ENCODE measurements at regions not wholly inside any gene's neighbourhood (a gene's known extent, or its start where the extent isn't known, plus 50 kb on each side); places are given as distances from the start of the nearest gene placed in this dataset.

GRCh38 chr4:32106767-32107166, 1386.6 kb downstream of the PCDH7 start:
- Histone ChIP-seq H3K27me3 (ENCODE audit: low read depth, low read length) (no peaks in the 10 kb centered on the region), H3K9me3 (ENCODE audit: control insufficient read depth in 1 of 2, low read length in 2 of 2) (no peaks in the 10 kb centered on the region), H3K36me3 (ENCODE audit: control insufficient read depth in 1 of 2, insufficient read depth in 2 of 2, low read length in 2 of 2) (no peaks in the 10 kb centered on the region), H3K27ac (ENCODE audit: low read length) (no peak overlapping the region), H3K4me1 (ENCODE audit: control insufficient read depth in 1 of 2, insufficient read depth in 2 of 2, low read length in 2 of 2) (no peaks in the 10 kb centered on the region), H3K4me3 (ENCODE audit: low read depth in 1 of 2, low read length in 2 of 2) (no peak overlapping the region)

GRCh38 chr4:32112891-32113290, 1392.7 kb downstream of the PCDH7 start:
- Histone ChIP-seq H3K9me3 (ENCODE audit: control insufficient read depth in 1 of 2, low read length in 2 of 2) (no peaks in the 10 kb centered on the region), H3K36me3 (ENCODE audit: control insufficient read depth in 1 of 2, insufficient read depth in 2 of 2, low read length in 2 of 2) (no peaks in the 10 kb centered on the region), H3K27me3 (ENCODE audit: low read depth, low read length) (no peaks in the 10 kb centered on the region), H3K27ac (ENCODE audit: low read length) (no peak overlapping the region), H3K4me3 (ENCODE audit: low read depth in 1 of 2, low read length in 2 of 2) (no peak overlapping the region), H3K4me1 (ENCODE audit: control insufficient read depth in 1 of 2, insufficient read depth in 2 of 2, low read length in 2 of 2) (no peaks in the 10 kb centered on the region)

- Histone ChIP-seq H3K4me1 (ENCODE audit: control insufficient read depth in 1 of 2, insufficient read depth in 2 of 2, low read length in 2 of 2) (no peaks in the 10 kb centered on the region), H3K9me3 (ENCODE audit: control insufficient read depth in 1 of 2, low read length in 2 of 2) (no peaks in the 10 kb centered on the region), H3K27ac (ENCODE audit: low read length) (no peak overlapping the region), H3K27me3 (ENCODE audit: low read depth, low read length) (no peaks in the 10 kb centered on the region), H3K36me3 (ENCODE audit: control insufficient read depth in 1 of 2, insufficient read depth in 2 of 2, low read length in 2 of 2) (no peaks in the 10 kb centered on the region), H3K4me3 (ENCODE audit: low read depth in 1 of 2, low read length in 2 of 2) (no peak overlapping the region)
Observed at GRCh38 chr4:32117693-32118092, 1397.5 kb downstream of the PCDH7 start.

- H3K4me1 ChIP-seq (ENCODE audit: control insufficient read depth in 1 of 2, insufficient read depth in 2 of 2, low read length in 2 of 2) = no peaks in the 10 kb centered on the region
- no peaks in the 10 kb centered on the region for H3K36me3 ChIP-seq (ENCODE audit: control insufficient read depth in 1 of 2, insufficient read depth in 2 of 2, low read length in 2 of 2)
- H3K27me3 ChIP-seq (ENCODE audit: low read depth, low read length) = no peaks in the 10 kb centered on the region
- no peak overlapping the region for H3K4me3 ChIP-seq (ENCODE audit: low read depth in 1 of 2, low read length in 2 of 2)
- H3K9me3 ChIP-seq (ENCODE audit: control insufficient read depth in 1 of 2, low read length in 2 of 2) = no peaks in the 10 kb centered on the region
- H3K27ac ChIP-seq (ENCODE audit: low read length) = no peak overlapping the region
Observed at GRCh38 chr4:32119907-32120306, 1399.7 kb downstream of the PCDH7 start.

- Histone ChIP-seq H3K4me3 (ENCODE audit: low read depth in 1 of 2, low read length in 2 of 2) (no peak overlapping the region), H3K27ac (ENCODE audit: low read length) (no peak overlapping the region), H3K36me3 (ENCODE audit: control insufficient read depth in 1 of 2, insufficient read depth in 2 of 2, low read length in 2 of 2) (no peaks in the 10 kb centered on the region), H3K9me3 (ENCODE audit: control insufficient read depth in 1 of 2, low read length in 2 of 2) (peaks cover 0 to 3% of the 10 kb centered on the region in 2 donors), H3K27me3 (ENCODE audit: low read depth, low read length) (no peaks in the 10 kb centered on the region), H3K4me1 (ENCODE audit: control insufficient read depth in 1 of 2, insufficient read depth in 2 of 2, low read length in 2 of 2) (no peaks in the 10 kb centered on the region)
Observed at GRCh38 chr4:32128549-32128948, 1408.4 kb downstream of the PCDH7 start.

- no peaks in the 10 kb centered on the region for H3K27me3 ChIP-seq (ENCODE audit: low read depth, low read length)
- no peak overlapping the region for H3K4me3 ChIP-seq (ENCODE audit: low read depth in 1 of 2, low read length in 2 of 2)
- no peaks in the 10 kb centered on the region for H3K36me3 ChIP-seq (ENCODE audit: control insufficient read depth in 1 of 2, insufficient read depth in 2 of 2, low read length in 2 of 2)
- H3K9me3 ChIP-seq (ENCODE audit: control insufficient read depth in 1 of 2, low read length in 2 of 2) = peaks cover 0 to 3% of the 10 kb centered on the region in 2 donors
- no peak overlapping the region for H3K27ac ChIP-seq (ENCODE audit: low read length)
- no peaks in the 10 kb centered on the region for H3K4me1 ChIP-seq (ENCODE audit: control insufficient read depth in 1 of 2, insufficient read depth in 2 of 2, low read length in 2 of 2)
Observed at GRCh38 chr4:32129967-32130366, 1409.8 kb downstream of the PCDH7 start.

GRCh38 chr4:32133141-32133540, 1413.0 kb downstream of the PCDH7 start:
- Histone ChIP-seq H3K27me3 (ENCODE audit: low read depth, low read length) (no peaks in the 10 kb centered on the region), H3K9me3 (ENCODE audit: control insufficient read depth in 1 of 2, low read length in 2 of 2) (peaks cover 0 to 3% of the 10 kb centered on the region in 2 donors), H3K4me3 (ENCODE audit: low read depth in 1 of 2, low read length in 2 of 2) (no peak overlapping the region), H3K27ac (ENCODE audit: low read length) (no peak overlapping the region), H3K36me3 (ENCODE audit: control insufficient read depth in 1 of 2, insufficient read depth in 2 of 2, low read length in 2 of 2) (no peaks in the 10 kb centered on the region), H3K4me1 (ENCODE audit: control insufficient read depth in 1 of 2, insufficient read depth in 2 of 2, low read length in 2 of 2) (no peaks in the 10 kb centered on the region)

- no peak overlapping the region for H3K27ac ChIP-seq (ENCODE audit: low read length)
- H3K9me3 ChIP-seq (ENCODE audit: control insufficient read depth in 1 of 2, low read length in 2 of 2) = peaks cover 0 to 3% of the 10 kb centered on the region in 2 donors
- no peaks in the 10 kb centered on the region for H3K27me3 ChIP-seq (ENCODE audit: low read depth, low read length)
- H3K36me3 ChIP-seq (ENCODE audit: control insufficient read depth in 1 of 2, insufficient read depth in 2 of 2, low read length in 2 of 2) = no peaks in the 10 kb centered on the region
- H3K4me1 ChIP-seq (ENCODE audit: control insufficient read depth in 1 of 2, insufficient read depth in 2 of 2, low read length in 2 of 2) = no peaks in the 10 kb centered on the region
- no peak overlapping the region for H3K4me3 ChIP-seq (ENCODE audit: low read depth in 1 of 2, low read length in 2 of 2)
Observed at GRCh38 chr4:32133734-32134133, 1413.6 kb downstream of the PCDH7 start.

- Histone ChIP-seq H3K27me3 (ENCODE audit: low read depth, low read length) (no peaks in the 10 kb centered on the region), H3K27ac (ENCODE audit: low read length) (no peak overlapping the region), H3K36me3 (ENCODE audit: control insufficient read depth in 1 of 2, insufficient read depth in 2 of 2, low read length in 2 of 2) (no peaks in the 10 kb centered on the region), H3K4me1 (ENCODE audit: control insufficient read depth in 1 of 2, insufficient read depth in 2 of 2, low read length in 2 of 2) (no peaks in the 10 kb centered on the region), H3K9me3 (ENCODE audit: control insufficient read depth in 1 of 2, low read length in 2 of 2) (peaks cover 0 to 3% of the 10 kb centered on the region in 2 donors), H3K4me3 (ENCODE audit: low read depth in 1 of 2, low read length in 2 of 2) (no peak overlapping the region)
Observed at GRCh38 chr4:32135642-32136041, 1415.5 kb downstream of the PCDH7 start.

- Histone ChIP-seq H3K9me3 (ENCODE audit: control insufficient read depth in 1 of 2, low read length in 2 of 2) (peaks cover 0 to 3% of the 10 kb centered on the region in 2 donors), H3K4me3 (ENCODE audit: low read depth in 1 of 2, low read length in 2 of 2) (no peak overlapping the region), H3K27ac (ENCODE audit: low read length) (no peak overlapping the region), H3K36me3 (ENCODE audit: control insufficient read depth in 1 of 2, insufficient read depth in 2 of 2, low read length in 2 of 2) (no peaks in the 10 kb centered on the region), H3K27me3 (ENCODE audit: low read depth, low read length) (no peaks in the 10 kb centered on the region), H3K4me1 (ENCODE audit: control insufficient read depth in 1 of 2, insufficient read depth in 2 of 2, low read length in 2 of 2) (no peaks in the 10 kb centered on the region)
Observed at GRCh38 chr4:32136081-32136787, 1416.1 kb downstream of the PCDH7 start.

- H3K36me3 ChIP-seq (ENCODE audit: control insufficient read depth in 1 of 2, insufficient read depth in 2 of 2, low read length in 2 of 2) = no peaks in the 10 kb centered on the region
- H3K27ac ChIP-seq (ENCODE audit: low read length) = no peak overlapping the region
- H3K4me1 ChIP-seq (ENCODE audit: control insufficient read depth in 1 of 2, insufficient read depth in 2 of 2, low read length in 2 of 2) = no peaks in the 10 kb centered on the region
- H3K9me3 ChIP-seq (ENCODE audit: control insufficient read depth in 1 of 2, low read length in 2 of 2) = peaks cover 0 to 3% of the 10 kb centered on the region in 2 donors
- no peak overlapping the region for H3K4me3 ChIP-seq (ENCODE audit: low read depth in 1 of 2, low read length in 2 of 2)
- H3K27me3 ChIP-seq (ENCODE audit: low read depth, low read length) = no peaks in the 10 kb centered on the region
Observed at GRCh38 chr4:32140636-32141035, 1420.5 kb downstream of the PCDH7 start.

GRCh38 chr4:32142075-32142474, 1421.9 kb downstream of the PCDH7 start:
- no peaks in the 10 kb centered on the region for H3K27me3 ChIP-seq (ENCODE audit: low read depth, low read length)
- no peaks in the 10 kb centered on the region for H3K36me3 ChIP-seq (ENCODE audit: control insufficient read depth in 1 of 2, insufficient read depth in 2 of 2, low read length in 2 of 2)
- no peaks in the 10 kb centered on the region for H3K4me1 ChIP-seq (ENCODE audit: control insufficient read depth in 1 of 2, insufficient read depth in 2 of 2, low read length in 2 of 2)
- no peak overlapping the region for H3K4me3 ChIP-seq (ENCODE audit: low read depth in 1 of 2, low read length in 2 of 2)
- peaks cover 0 to 3% of the 10 kb centered on the region in 2 donors for H3K9me3 ChIP-seq (ENCODE audit: control insufficient read depth in 1 of 2, low read length in 2 of 2)
- no peak overlapping the region for H3K27ac ChIP-seq (ENCODE audit: low read length)
